ENCODE measurements at regions not wholly inside any gene's neighbourhood (a gene's known extent, or its start where the extent isn't known, plus 50 kb on each side); places are given as distances from the start of the nearest gene placed in this dataset.
"Not testable (repeated sequence)": the region's sequence is repeated elsewhere in the genome, so short reads cannot be mapped to it uniquely, and the experiment has no call there.

DNA sequence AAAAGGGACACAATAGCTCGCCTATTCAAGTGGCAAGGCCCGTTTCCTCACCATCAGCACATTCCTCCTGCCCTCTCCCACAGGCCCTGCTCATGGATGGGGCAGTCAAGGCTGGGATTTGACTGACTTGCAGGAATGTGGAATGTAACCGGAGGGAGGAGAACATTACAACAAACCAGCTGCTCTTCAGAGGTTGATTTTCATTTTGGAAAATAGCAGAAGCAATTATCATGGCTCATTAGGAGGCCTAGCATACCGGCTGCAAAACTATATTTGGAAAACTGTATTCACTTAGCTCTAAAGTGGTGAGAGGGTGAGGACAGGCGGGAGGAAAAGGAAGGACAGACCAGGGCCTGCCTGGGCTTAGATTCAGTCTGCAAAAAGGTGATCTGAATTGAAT, 283.7 kb downstream of the CD83 start:
- ATAC-seq: peak; percentile 91
- DNase-seq: no peak
- intact Hi-C loops (cut with micrococcal nuclease): no loop called here

- peak; percentile 94 for ATAC-seq
- intact Hi-C loops (cut with micrococcal nuclease): no loop called here
- DNase-seq: no peak
These were observed 289.2 kb downstream of the CD83 start for GRCh38 chr6:14406614-14407331.

- DNase-seq: no peak
- ATAC-seq: no peak
- intact Hi-C loops (cut with micrococcal nuclease): no loop called here
These were observed 290.9 kb downstream of the CD83 start for GRCh38 chr6:14408446-14408845.

DNA sequence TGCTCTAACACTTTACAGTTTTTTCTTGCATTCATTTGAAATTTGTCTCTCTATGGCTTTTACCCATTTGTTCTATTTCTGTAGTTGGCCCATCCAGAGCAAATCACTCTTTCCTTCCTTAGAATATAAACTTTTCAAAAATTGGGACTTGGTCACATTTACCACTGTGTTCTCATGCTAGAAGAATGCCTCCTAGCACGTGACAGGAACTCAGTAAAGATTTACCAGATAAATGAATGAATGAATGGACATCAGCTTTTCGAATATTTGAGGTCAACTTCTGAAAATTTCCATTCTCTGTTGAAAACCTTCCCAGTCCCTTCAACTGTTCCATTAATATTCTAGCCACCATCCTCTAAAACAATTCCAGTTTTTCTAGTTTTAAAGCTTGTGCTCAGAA, 294.5 kb downstream of the CD83 start:
- intact Hi-C loops (cut with micrococcal nuclease): no loop called here
- no peak for DNase-seq
- ATAC-seq: no peak

- ATAC-seq (no peak), DNase-seq (no peak)
- intact Hi-C loops (cut with micrococcal nuclease): no loop called here
These were observed 297.9 kb downstream of the CD83 start for GRCh38 chr6:14415452-14415851.

DNA sequence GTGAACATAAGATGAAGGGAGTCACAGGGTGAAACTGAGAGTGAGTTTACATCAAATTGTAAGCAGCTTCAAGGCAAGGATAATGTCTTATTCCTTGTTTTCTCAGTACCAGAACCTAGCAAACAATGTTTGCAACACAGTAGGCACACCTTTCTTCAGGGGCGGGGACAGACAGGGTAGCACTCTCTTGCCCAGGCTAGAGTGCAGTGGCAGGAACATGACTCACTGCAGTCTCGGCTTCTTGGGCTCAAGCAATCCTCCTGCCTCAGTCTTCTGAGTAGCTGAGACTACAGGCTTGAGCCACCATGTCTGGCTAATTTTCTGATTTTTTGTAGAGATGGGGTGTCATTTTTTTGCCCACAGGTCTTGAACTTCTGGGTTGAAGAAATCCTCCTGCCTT, 299.8 kb downstream of the CD83 start:
- DNase-seq (no peak), ATAC-seq (no peak)
- intact Hi-C loops (cut with micrococcal nuclease): no loop called here

- DNase-seq; intact Hi-C loops (cut with micrococcal nuclease); ATAC-seq: not testable (repeated sequence)
These were observed 301.7 kb downstream of the CD83 start for GRCh38 chr6:14419224-14419623.

GRCh38 chr6:14422061-14422460, 304.5 kb downstream of the CD83 start:
- intact Hi-C loops (cut with micrococcal nuclease): no loop called here
- DNase-seq: no peak
- no peak for ATAC-seq

- intact Hi-C loops (cut with micrococcal nuclease): no loop called here
- peak; percentile 47 for ATAC-seq
- no peak for DNase-seq
These were observed 305.3 kb downstream of the CD83 start for GRCh38 chr6:14422917-14423316.

GRCh38 chr6:14423330-14423729, 305.8 kb downstream of the CD83 start:
- ATAC-seq (peak; percentile 88), DNase-seq (no peak)
- intact Hi-C loops (cut with micrococcal nuclease): no loop called here

DNA sequence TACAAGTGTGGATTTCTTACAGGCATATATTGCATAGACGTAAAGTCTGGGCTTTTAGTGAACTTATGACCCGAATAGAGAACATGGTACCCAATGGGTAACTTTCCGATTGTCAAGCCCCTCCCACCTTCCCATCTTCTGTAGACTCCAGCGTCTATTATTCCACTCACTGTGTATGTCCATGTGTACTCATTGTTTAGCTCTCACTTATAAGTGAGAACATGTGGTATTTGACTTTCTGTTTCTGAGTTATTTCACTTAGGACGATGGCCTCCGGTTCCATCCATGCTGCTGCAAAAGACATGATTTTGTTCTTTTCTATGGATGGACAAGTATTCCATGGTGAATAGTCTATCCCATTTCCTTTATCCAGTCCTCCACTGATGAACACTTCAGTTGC, 306.4 kb downstream of the CD83 start:
- no peak for DNase-seq
- intact Hi-C loops (cut with micrococcal nuclease): no loop called here
- ATAC-seq: no peak

DNA sequence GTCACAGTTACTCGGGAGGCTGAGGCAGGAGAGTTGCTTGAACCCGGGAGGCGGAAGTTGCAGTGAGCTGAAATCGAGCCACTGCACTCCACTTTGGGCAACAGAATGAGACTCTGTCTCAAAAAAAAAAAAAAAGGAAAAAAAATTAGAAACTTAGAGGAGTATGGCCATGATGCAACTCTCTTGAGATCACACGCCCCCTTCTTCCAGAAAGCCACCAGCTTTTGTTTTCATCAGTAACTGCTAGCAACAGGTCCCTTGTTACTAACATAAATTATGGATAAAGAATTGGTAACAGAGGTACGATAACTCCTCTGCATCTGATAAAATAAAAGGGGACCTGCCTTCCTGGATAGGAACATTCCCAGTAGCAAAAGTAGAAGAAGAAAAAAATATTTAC, 308.2 kb downstream of the CD83 start:
- intact Hi-C loops (cut with micrococcal nuclease): no loop called here
- DNase-seq: no peak
- no peak for ATAC-seq

DNA sequence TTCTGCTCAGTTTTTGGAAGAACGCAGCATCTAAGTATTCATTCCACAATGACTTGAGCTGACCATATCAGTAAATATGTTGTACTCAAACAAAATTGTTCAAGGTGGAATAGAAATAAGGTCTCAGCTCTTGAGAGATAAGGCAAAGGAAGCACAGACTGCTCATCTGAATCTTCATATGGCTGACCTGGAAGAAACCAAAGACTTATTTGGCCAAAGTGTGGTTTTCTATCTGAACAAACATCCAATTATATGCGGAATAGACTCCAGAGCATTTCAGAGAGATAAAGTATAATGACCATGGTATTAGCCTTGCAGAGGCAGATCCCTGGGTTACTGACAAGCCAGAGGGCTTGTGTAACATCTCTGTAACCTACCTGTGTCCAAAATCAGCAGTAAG, 308.7 kb downstream of the CD83 start:
- ATAC-seq (no peak), DNase-seq (no peak)
- intact Hi-C loops (cut with micrococcal nuclease): no loop called here

GRCh38 chr6:14428269-14428668, 310.7 kb downstream of the CD83 start:
- DNase-seq: no peak
- intact Hi-C loops (cut with micrococcal nuclease): no loop called here
- ATAC-seq: no peak

- no peak for DNase-seq
- no peak for ATAC-seq
- intact Hi-C loops (cut with micrococcal nuclease): no loop called here
These were observed 311.8 kb downstream of the CD83 start for GRCh38 chr6:14429396-14429795.

DNA sequence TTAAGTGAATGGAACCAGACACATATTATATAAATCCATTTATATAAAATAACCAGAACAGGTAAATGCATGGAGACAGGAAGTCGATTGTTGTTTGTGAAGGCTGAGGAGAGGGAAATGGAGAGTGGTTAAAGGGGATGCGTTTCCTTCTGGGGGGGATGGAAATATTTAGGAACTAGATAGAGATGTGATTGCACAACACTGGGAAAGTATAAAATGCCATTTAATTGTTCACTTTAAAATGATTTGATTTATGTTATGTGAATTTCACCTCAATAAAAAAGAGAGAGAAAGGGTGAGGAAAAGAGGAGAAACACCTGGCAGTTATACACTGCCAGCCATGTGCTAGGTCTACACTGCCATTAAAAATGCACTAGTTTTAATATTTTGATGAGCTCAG, 312.6 kb downstream of the CD83 start:
- ATAC-seq: no peak
- intact Hi-C loops (cut with micrococcal nuclease): no loop called here

GRCh38 chr6:14431385-14432330, 314.1 kb downstream of the CD83 start:
- ATAC-seq: peak; percentile 96

More for the DNA sequence above, 312.6 kb downstream of the CD83 start:
- DNase-seq: no peak

GRCh38 chr6:14434916-14435690, 317.5 kb downstream of the CD83 start:
- intact Hi-C loops (cut with micrococcal nuclease): no loop called here
- DNase-seq: no peak
- no peak for ATAC-seq

More at GRCh38 chr6:14431385-14432330, 314.1 kb downstream of the CD83 start:
- intact Hi-C loops (cut with micrococcal nuclease): no loop called here
- no peak for DNase-seq

DNA sequence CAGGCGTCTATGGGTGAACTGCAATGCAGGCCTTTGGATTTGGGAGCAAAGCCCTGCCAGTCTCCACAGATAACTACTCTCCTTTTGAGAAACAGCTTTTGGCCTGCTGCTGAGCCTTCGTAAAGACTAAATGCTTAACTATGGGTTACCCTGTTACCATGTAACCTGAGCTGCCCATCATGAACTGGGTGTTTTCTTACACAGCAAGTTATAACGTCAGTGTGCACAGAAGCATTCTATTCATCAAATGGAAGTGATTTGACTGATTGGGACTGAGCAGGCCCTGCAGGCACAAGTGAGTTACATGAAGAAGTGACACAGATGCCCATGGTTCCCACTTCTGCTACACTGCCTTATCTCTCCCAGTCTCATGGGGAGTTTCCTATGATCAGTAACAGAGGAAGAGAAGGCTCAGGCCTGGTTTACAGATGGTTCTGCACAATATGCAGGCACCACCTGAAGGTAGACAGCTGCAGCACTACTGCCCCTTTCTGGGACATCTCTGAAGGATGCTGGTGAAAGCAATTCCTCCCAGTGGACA, 319.1 kb downstream of the CD83 start:
- ATAC-seq (no peak), DNase-seq (no peak)
- intact Hi-C loops (cut with micrococcal nuclease): no loop called here

- DNase-seq (no peak), ATAC-seq (no peak)
- intact Hi-C loops (cut with micrococcal nuclease): no loop called here
These were observed 321.8 kb downstream of the CD83 start for GRCh38 chr6:14439419-14439818.
